ENCODE measurements at regions not wholly inside any gene's neighbourhood (a gene's known extent, or its start where the extent isn't known, plus 50 kb on each side); places are given as distances from the start of the nearest gene placed in this dataset.

DNA sequence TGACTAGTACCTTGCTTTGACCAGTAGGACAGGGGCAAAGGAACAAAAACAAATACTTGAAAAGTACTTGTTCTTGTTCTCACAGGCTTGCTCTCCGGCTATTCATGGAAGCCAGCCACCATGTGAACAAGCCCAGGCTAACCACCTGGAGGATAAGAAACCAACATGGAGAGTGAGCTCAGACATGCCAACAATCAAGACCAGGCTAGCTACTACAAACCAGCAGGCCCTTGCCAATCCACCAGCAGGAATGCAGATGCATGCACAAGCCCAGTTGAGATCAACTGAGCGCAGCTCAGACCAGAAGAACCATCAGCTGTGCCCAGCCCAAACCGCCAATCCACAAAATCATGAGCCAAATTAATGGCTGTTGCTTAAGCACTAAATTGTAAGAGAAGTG is 180.1 kb upstream of the ISX start:
- Histone ChIP-seq H3K9ac (ENCODE audit: low read length) (no peak overlapping the region), H3K27me3 (replicated peaks in 1 of 4; ENCODE audit: control extremely low read depth in 1 of 4, control insufficient read depth in 3 of 4, insufficient read depth in 4 of 4, low read length in 3 of 4) (no peaks in the 10 kb centered on the region), H3K4me3 (ENCODE audit: control extremely low read depth in 1 of 5, extremely low read depth in 1 of 5, insufficient read depth in 1 of 5, low read depth in 2 of 5, low read length in 4 of 5) (no peak overlapping the region), H3K4me2 (replicated peaks; ENCODE audit: low read depth, low read length, poor library complexity, severe bottlenecking) (no peak overlapping the region), H3K4me1 (ENCODE audit: control insufficient read depth in 2 of 2, insufficient read depth in 2 of 2, low read length in 2 of 2) (no peaks in the 10 kb centered on the region), H3K36me3 (replicated peaks in 1 of 2; ENCODE audit: control extremely low read depth in 1 of 2, control insufficient read depth in 1 of 2, extremely low read depth in 1 of 2, insufficient read depth in 2 of 2, low read length in 1 of 2) (no peaks in the 10 kb centered on the region), H2AFZ (ENCODE audit: insufficient read depth, low read depth, low read length, poor library complexity, severe bottlenecking) (no peak overlapping the region), H3K79me2 (ENCODE audit: control insufficient read depth, insufficient read depth, low read length) (no peaks in the 10 kb centered on the region), H3K9me3 (ENCODE audit: control extremely low read depth in 1 of 3, control insufficient read depth in 2 of 3, insufficient read depth in 1 of 3, low read length in 2 of 3) (peaks cover 0 to 14% (median 8%) of the 10 kb centered on the region in 3 donors), H3K27ac (ENCODE audit: low read length in 2 of 2) (no peak overlapping the region), H4K20me1 (ENCODE audit: control insufficient read depth, insufficient read depth, low read length, poor library complexity, severe bottlenecking) (no peaks in the 10 kb centered on the region)
- WGBS (ENCODE audit: insufficient coverage) = 100% methylated on average over 1 of the region's 3 CpGs
- no peak overlapping the region for H3K4me3 Mint-ChIP-seq
- no peak overlapping the region for H3K27ac Mint-ChIP-seq
- H3K4me1 Mint-ChIP-seq = no peaks in the 10 kb centered on the region
- DNase-seq (no peak), ATAC-seq (ENCODE audit: low read depth) (no peak)
- CTCF ChIA-PET = no interaction called here
- intact Hi-C loops (cut with micrococcal nuclease) = no loop called here
- peaks cover 3% of the 10 kb centered on the region for H3K27me3 Mint-ChIP-seq
- peaks cover 8% of the 10 kb centered on the region for H3K9me3 Mint-ChIP-seq (ENCODE audit: insufficient read depth)
- POLR2A ChIA-PET = no interaction called here
- TF ChIP-seq, protein P1, sequence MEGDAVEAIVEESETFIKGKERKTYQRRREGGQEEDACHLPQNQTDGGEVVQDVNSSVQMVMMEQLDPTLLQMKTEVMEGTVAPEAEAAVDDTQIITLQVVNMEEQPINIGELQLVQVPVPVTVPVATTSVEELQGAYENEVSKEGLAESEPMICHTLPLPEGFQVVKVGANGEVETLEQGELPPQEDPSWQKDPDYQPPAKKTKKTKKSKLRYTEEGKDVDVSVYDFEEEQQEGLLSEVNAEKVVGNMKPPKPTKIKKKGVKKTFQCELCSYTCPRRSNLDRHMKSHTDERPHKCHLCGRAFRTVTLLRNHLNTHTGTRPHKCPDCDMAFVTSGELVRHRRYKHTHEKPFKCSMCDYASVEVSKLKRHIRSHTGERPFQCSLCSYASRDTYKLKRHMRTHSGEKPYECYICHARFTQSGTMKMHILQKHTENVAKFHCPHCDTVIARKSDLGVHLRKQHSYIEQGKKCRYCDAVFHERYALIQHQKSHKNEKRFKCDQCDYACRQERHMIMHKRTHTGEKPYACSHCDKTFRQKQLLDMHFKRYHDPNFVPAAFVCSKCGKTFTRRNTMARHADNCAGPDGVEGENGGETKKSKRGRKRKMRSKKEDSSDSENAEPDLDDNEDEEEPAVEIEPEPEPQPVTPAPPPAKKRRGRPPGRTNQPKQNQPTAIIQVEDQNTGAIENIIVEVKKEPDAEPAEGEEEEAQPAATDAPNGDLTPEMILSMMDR (IDR thresholded peaks at IDR 0.05) = no peak
- no peak for TF ChIP-seq EZH2 (IDR thresholded peaks at IDR 0.05; ENCODE audit: borderline replicate concordance, insufficient read depth, low read depth, low read length, poor library complexity, severe bottlenecking)

DNA sequence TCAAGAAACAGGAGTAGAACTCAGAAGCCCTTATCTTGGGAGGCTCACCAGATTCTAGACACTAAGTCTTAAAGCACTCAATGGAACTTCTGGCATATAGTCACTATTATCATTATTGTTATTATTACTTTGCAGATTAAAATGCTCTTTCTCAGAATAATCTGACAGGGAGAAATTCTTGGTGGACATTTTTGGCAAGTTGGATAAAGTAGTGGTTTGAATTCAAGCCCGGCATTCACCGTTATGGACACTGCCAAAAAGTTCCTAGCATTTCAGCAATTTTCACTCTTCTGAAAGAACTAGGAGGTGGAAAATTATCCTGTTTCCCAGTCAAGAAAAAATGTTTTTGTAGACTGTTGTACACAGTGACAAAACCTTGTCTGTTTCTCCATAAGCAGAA is 179.6 kb upstream of the ISX start:
- ChIA-PET CTCF (no interaction called here), POLR2A (no interaction called here)
- no peak for ATAC-seq (ENCODE audit: low read depth)
- no CpG with 5 or more reads among the region's 2 CpGs for WGBS (ENCODE audit: insufficient coverage)
- Histone ChIP-seq H3K4me2 (replicated peaks; ENCODE audit: low read depth, low read length, poor library complexity, severe bottlenecking) (no peak overlapping the region), H3K27ac (ENCODE audit: low read length in 2 of 2) (no peak overlapping the region), H2AFZ (ENCODE audit: insufficient read depth, low read depth, low read length, poor library complexity, severe bottlenecking) (no peak overlapping the region), H3K36me3 (replicated peaks in 1 of 2; ENCODE audit: control extremely low read depth in 1 of 2, control insufficient read depth in 1 of 2, extremely low read depth in 1 of 2, insufficient read depth in 2 of 2, low read length in 1 of 2) (no peaks in the 10 kb centered on the region), H4K20me1 (ENCODE audit: control insufficient read depth, insufficient read depth, low read length, poor library complexity, severe bottlenecking) (no peaks in the 10 kb centered on the region), H3K9ac (ENCODE audit: low read length) (no peak overlapping the region), H3K4me1 (ENCODE audit: control insufficient read depth in 2 of 2, insufficient read depth in 2 of 2, low read length in 2 of 2) (no peaks in the 10 kb centered on the region), H3K27me3 (replicated peaks in 1 of 4; ENCODE audit: control extremely low read depth in 1 of 4, control insufficient read depth in 3 of 4, insufficient read depth in 4 of 4, low read length in 3 of 4) (no peaks in the 10 kb centered on the region), H3K4me3 (ENCODE audit: control extremely low read depth in 1 of 5, extremely low read depth in 1 of 5, insufficient read depth in 1 of 5, low read depth in 2 of 5, low read length in 4 of 5) (no peak overlapping the region), H3K9me3 (ENCODE audit: control extremely low read depth in 1 of 3, control insufficient read depth in 2 of 3, insufficient read depth in 1 of 3, low read length in 2 of 3) (peaks cover 0 to 14% (median 8%) of the 10 kb centered on the region in 3 donors), H3K79me2 (ENCODE audit: control insufficient read depth, insufficient read depth, low read length) (no peaks in the 10 kb centered on the region)
- H3K27ac Mint-ChIP-seq = no peak overlapping the region
- H3K9me3 Mint-ChIP-seq (ENCODE audit: insufficient read depth) = peaks cover 12% of the 10 kb centered on the region
- H3K4me1 Mint-ChIP-seq = no peaks in the 10 kb centered on the region
- H3K27me3 Mint-ChIP-seq = peaks cover 2% of the 10 kb centered on the region
- intact Hi-C loops (cut with micrococcal nuclease) = no loop called here
- H3K4me3 Mint-ChIP-seq = no peak overlapping the region
- TF ChIP-seq, protein P1 (IDR thresholded peaks at IDR 0.05) = no peak
- TF ChIP-seq EZH2 (IDR thresholded peaks at IDR 0.05; ENCODE audit: borderline replicate concordance, insufficient read depth, low read depth, low read length, poor library complexity, severe bottlenecking) = no peak
- no peak for DNase-seq

Measured in B cell (primary cell).